Stomach smooth muscle (tissue), 2 donors: ENCODE measurements at regions not wholly inside any gene's neighbourhood (a gene's known extent, or its start where the extent isn't known, plus 50 kb on each side); places are given as distances from the start of the nearest gene placed in this dataset.
"Not testable (repeated sequence)": the region's sequence is repeated elsewhere in the genome, so short reads cannot be mapped to it uniquely, and the experiment has no call there.

Experiments used
- H3K27ac ChIP-seq: one replicate; pipeline ENCODE4 v1.7.0; 2013; ENCODE audit warnings: mild to moderate bottlenecking, low read length, inconsistent platforms
- H3K27me3 ChIP-seq, 2 donors: one replicate each; pipeline ENCODE4 v1.7.0; 2013; ENCODE audit warnings: low read length in 2 of 2; ENCODE audit not compliant: insufficient read depth in 2 of 2, control insufficient read depth in 1 of 2
- H3K36me3 ChIP-seq, 2 donors: one replicate each; pipeline ENCODE4 v1.7.0; 2013; ENCODE audit warnings: low read length in 2 of 2; ENCODE audit not compliant: control insufficient read depth in 2 of 2, insufficient read depth in 2 of 2
- H3K4me1 ChIP-seq: one replicate; pipeline ENCODE4 v1.7.0; 2013; ENCODE audit warnings: low read length; ENCODE audit not compliant: control insufficient read depth, insufficient read depth
- H3K4me3 ChIP-seq, 2 donors: one replicate each; pipeline ENCODE4 v1.7.0; 2013; ENCODE audit warnings: low read length in 2 of 2
- H3K9ac ChIP-seq, 2 donors: one replicate each; pipeline ENCODE4 v1.7.0; 2013; ENCODE audit warnings: low read length in 2 of 2, mild to moderate bottlenecking in 1 of 2
- H3K9me3 ChIP-seq, 2 donors: one replicate each; pipeline ENCODE4 v1.7.0; 2013; ENCODE audit warnings: low read length in 2 of 2; ENCODE audit not compliant: control insufficient read depth in 2 of 2
- donor health status: healthy.
- donor health status: Pancreatic carcinoma.

DNA sequence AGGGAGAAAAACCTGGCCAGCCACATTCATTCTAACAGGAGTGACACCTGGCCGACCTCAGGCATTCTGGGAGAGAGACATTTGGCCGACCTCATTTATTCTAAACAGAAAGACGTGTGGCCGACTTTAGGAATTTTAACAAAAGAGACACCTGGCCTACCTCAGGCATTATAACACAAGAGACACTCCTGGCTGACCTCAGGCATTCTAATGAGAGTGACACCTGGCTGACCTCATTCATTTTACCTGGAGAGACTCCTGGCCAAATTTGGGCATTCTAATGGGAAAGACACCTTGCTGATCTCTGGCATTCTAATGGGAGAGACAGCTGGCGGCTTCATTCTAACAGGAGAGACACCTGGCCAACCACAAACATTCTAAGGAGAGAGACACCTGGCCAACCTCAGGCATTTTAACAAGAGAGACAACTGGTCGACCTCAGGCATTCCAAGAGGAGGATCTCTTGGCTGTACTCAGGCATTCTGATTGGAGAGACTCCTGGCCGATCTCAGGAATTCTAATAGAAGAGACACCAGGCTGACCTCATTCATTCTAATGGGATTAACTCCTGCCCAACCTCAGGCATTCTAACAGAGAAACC lies 1353.9 kb downstream of the UQCRFS1 start:
- Histone ChIP-seq H3K27me3 (no peaks in the 10 kb centered on the region), H3K27ac (no peak overlapping the region), H3K36me3 (no peaks in the 10 kb centered on the region), H3K4me1 (no peaks in the 10 kb centered on the region), H3K4me3 (no peak overlapping the region), H3K9ac (no peak overlapping the region), H3K9me3 (peaks cover 27 to 33% of the 10 kb centered on the region in 2 donors)

DNA sequence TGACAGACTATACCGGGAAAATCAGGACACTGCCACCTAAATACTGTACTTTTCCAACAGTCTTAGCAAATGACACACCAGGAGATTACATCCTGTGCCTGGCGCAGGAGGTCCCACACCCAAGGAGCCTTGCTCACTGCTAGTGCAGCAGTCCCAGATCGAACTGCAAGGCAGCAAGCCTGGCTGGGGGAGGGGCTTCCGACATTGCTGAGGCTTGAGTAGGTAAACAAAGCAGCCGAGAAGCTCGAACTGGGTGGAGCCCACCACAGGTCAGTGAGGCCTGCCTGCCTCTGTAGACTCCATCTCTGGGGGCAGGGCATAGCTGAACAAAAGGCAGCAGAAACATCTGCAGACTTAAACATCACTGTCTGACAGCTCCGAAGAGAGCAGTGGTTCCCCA lies 1360.0 kb downstream of the UQCRFS1 start:
- not testable (repeated sequence) for H3K4me3 ChIP-seq, H3K36me3 ChIP-seq, H3K27me3 ChIP-seq, H3K9ac ChIP-seq, H3K27ac ChIP-seq, H3K4me1 ChIP-seq
- H3K9me3 ChIP-seq: peaks cover 13 to 30% of the 10 kb centered on the region in 2 donors

DNA sequence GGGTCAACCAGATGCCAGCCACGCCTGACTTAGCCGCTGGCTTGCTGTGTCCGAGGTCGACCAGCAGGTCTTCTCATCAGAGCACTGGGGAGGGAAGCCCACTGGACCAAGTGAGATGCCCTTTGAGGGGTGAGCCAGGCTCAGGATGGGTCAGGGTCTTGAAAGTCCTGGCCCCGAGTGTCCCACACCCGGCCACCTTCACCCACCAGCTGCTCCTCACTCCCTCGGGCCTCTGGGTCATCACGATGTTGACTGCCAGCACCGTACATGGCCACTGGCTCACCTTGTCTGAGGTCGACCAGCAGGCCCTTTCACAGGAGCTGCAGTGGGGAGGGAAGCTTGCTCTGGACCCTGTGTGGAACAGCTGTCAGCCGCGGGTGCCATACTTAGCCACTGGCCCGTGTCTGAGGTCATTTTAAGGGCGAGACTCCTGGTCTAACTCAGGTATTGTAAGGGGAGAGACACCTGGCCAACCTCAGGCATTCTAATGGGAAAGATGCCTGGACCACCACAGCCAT lies 1361.3 kb downstream of the UQCRFS1 start:
- H3K4me1 ChIP-seq: no peaks in the 10 kb centered on the region
- no peak overlapping the region for H3K4me3 ChIP-seq
- no peaks in the 10 kb centered on the region for H3K36me3 ChIP-seq
- peaks cover 13 to 37% of the 10 kb centered on the region in 2 donors for H3K9me3 ChIP-seq
- H3K27me3 ChIP-seq: no peaks in the 10 kb centered on the region
- H3K9ac ChIP-seq: no peak overlapping the region
- H3K27ac ChIP-seq: no peak overlapping the region

DNA sequence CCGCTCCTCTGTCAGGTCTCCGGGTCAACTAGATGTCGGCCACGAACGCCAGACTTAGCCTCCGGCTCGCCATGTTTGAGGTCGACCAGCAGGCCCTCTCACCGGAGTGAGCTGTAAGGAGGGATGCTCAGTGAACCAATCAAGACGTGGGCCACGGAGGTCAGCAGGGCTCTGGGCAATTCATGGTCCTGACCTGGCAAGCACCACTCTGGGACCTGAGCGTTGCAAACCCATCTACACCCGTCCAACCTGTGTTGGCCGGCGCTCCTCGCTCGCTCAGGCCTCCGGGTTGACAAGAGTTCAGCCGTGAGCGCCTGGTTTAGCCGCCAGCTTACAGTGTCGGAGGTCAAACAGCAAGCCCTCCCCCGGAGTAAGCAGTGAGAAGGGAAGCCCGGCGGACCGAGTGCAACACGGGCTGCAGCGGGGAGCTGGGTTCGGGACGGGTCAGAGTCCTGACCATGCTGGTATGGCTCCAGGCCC lies 1361.9 kb downstream of the UQCRFS1 start:
- Histone ChIP-seq H3K4me1 (no peaks in the 10 kb centered on the region), H3K4me3 (no peak overlapping the region), H3K36me3 (no peaks in the 10 kb centered on the region), H3K27me3 (no peaks in the 10 kb centered on the region), H3K27ac (no peak overlapping the region), H3K9me3 (peaks cover 13 to 38% of the 10 kb centered on the region in 2 donors), H3K9ac (no peak overlapping the region)

DNA sequence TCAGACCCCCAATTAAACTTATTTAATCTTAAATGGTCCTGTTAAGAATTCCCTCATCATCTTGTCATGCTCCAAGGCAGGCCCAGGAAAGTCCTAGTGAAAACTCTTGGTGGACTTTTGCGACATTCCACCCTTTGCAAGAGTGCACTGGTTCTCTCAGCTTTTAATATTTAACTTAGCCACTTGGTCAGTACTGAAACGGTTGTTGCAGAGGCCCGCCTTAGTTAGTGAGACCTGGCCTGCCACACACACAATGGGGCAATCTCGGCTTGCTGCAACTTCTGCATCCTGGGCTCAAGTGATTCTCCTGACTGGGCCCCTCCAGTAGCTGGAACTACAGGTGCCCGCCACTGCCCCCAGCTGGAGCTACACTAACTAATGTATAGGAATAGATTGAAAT lies 1366.0 kb downstream of the UQCRFS1 start:
- no peaks in the 10 kb centered on the region for H3K27me3 ChIP-seq
- H3K4me1 ChIP-seq: no peaks in the 10 kb centered on the region
- H3K36me3 ChIP-seq: no peaks in the 10 kb centered on the region
- H3K27ac ChIP-seq: no peak overlapping the region
- H3K4me3 ChIP-seq: no peak overlapping the region
- no peak overlapping the region for H3K9ac ChIP-seq
- peaks cover 12 to 42% of the 10 kb centered on the region in 2 donors for H3K9me3 ChIP-seq

DNA sequence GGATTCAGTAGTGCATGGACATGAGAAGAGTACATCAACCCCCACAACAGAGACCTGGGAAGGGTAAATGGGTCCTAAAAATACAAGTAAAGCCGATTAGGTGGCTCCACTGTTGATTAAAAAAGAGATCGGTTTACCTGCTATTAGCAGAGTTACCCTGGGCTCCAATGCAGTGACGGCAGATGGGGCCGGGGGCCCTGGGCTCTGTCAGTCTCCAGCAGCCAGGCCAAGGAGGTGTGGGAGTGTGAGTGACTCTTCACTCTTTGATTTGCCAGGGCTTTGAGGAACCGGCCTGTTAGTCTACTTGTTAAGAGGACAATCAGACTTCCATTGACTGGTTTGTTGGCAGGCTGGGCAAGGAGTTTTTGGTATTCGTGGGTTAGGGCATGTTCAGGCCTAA lies 1368.7 kb downstream of the UQCRFS1 start:
- Histone ChIP-seq H3K36me3 (no peaks in the 10 kb centered on the region), H3K27me3 (no peaks in the 10 kb centered on the region), H3K4me1 (no peaks in the 10 kb centered on the region), H3K27ac (no peak overlapping the region), H3K9ac (no peak overlapping the region), H3K9me3 (peaks cover 10 to 25% of the 10 kb centered on the region in 2 donors), H3K4me3 (no peak overlapping the region)

DNA sequence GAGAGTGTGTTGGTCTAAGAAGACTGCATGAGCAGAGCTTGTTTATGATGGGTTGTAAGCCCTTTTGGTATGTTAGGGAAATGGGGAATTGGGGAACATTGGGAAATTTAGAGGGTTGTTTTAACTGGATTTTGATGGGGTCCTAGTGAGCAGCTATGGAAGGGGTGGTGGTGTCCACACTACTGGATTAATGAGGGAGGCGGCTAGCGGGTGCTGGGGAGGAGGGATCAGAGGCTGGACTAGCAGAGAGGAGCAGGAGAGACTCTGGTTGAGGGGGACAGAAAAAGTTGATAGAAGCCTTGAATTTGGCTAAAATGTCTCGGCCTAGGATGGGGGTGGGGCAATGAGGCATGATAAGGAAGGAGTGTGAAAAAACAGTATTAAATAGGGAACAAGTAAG lies 1369.1 kb downstream of the UQCRFS1 start:
- H3K4me1 ChIP-seq: no peaks in the 10 kb centered on the region
- no peak overlapping the region for H3K4me3 ChIP-seq
- no peaks in the 10 kb centered on the region for H3K27me3 ChIP-seq
- no peak overlapping the region for H3K27ac ChIP-seq
- H3K9me3 ChIP-seq: peaks cover 13 to 22% of the 10 kb centered on the region in 2 donors
- H3K9ac ChIP-seq: no peak overlapping the region
- H3K36me3 ChIP-seq: no peaks in the 10 kb centered on the region

DNA sequence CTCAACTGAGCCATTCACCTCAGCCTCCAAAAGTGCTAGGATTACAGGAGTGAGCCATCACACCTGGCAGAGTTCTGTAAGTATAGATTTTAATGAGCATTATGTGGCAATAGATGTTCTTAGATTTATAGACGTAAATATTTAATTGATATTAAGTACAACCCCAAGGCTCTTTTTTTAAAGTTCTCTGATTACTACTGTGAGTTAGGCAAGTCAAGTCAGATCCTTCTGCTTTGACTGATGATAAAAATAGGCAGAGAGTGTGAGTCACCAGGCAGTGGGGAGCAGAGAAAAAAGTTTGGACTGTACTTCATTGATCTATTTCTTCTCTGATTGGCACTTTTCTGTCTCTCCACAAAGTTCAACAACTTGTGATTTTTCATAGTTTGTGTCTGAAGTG lies 1379.9 kb downstream of the UQCRFS1 start:
- H3K36me3 ChIP-seq: no peaks in the 10 kb centered on the region
- no peaks in the 10 kb centered on the region for H3K4me1 ChIP-seq
- H3K4me3 ChIP-seq: no peak overlapping the region
- H3K27ac ChIP-seq: no peak overlapping the region
- no peak overlapping the region for H3K9ac ChIP-seq
- H3K9me3 ChIP-seq: no peaks in the 10 kb centered on the region
- no peaks in the 10 kb centered on the region for H3K27me3 ChIP-seq

DNA sequence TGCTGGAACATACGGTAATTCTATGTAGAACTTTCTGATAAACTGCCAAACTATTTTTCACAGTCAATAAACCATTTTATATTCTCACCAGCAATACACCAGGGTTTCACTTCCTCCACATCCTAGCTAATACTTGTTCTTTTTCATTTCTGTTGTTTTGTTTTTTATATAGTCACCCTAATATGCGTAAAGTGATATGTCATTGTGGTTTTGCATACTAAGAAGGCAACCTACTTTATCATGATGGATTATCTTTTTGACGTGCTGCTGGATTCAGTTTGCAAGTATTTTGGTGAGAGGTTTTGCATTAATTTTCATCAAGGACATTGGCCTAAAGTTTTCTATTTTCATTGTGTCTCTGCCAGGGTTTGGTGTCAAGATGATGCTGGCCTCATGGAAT lies 1384.1 kb downstream of the UQCRFS1 start:
- Histone ChIP-seq H3K27ac (no peak overlapping the region), H3K27me3 (no peaks in the 10 kb centered on the region), H3K36me3 (no peaks in the 10 kb centered on the region), H3K4me1 (no peaks in the 10 kb centered on the region), H3K9me3 (no peaks in the 10 kb centered on the region), H3K9ac (no peak overlapping the region), H3K4me3 (no peak overlapping the region)

DNA sequence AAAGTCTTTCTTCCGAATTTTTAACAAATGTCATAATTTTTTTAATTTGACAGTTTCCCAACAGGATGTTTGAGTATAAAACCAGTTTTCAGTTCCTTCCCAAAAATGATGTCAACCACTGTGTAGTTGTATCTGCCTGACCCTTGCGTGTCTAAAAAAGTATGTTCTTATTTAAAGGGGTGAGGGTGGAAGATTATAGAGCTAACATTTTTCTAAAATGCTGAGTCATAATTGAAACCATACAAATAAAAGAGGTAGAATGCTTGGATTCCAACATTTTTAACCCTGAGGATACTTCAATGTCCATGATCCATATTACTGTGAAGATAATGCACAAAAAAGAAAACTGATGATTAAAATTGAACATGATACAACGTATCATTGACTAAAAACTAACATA lies 1388.8 kb downstream of the UQCRFS1 start:
- no peaks in the 10 kb centered on the region for H3K27me3 ChIP-seq
- H3K4me3 ChIP-seq: no peak overlapping the region
- no peak overlapping the region for H3K27ac ChIP-seq
- no peak overlapping the region for H3K9ac ChIP-seq
- H3K4me1 ChIP-seq: no peaks in the 10 kb centered on the region
- H3K36me3 ChIP-seq: no peaks in the 10 kb centered on the region
- peaks cover 0 to 2% of the 10 kb centered on the region in 2 donors for H3K9me3 ChIP-seq

DNA sequence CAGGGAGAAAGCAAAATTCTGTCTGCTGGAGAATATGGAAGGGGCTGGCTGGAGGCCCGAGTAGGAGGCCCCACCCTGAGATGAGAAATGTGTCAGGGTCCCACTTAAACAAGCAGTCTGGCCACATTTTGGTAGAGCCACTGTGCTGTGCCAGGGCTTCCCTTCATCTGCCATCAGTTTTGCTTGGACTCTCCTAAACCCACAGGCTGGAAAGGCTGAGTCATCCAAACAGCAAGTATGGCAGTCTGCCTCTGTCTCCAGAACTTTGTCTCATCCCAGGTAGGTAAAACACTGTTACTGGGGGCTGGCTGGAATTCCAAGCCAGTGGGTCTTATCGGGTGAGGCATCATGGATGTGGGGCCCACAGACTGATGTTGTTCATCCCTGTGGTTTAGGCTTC lies 1390.6 kb downstream of the UQCRFS1 start:
- no peak overlapping the region for H3K4me3 ChIP-seq
- H3K4me1 ChIP-seq: no peaks in the 10 kb centered on the region
- H3K9me3 ChIP-seq: peaks cover 0 to 2% of the 10 kb centered on the region in 2 donors
- no peak overlapping the region for H3K9ac ChIP-seq
- H3K36me3 ChIP-seq: no peaks in the 10 kb centered on the region
- H3K27ac ChIP-seq: no peak overlapping the region
- H3K27me3 ChIP-seq: no peaks in the 10 kb centered on the region
